GM12878 (cell line): ENCODE measurements at regions not wholly inside any gene's neighbourhood (a gene's known extent, or its start where the extent isn't known, plus 50 kb on each side); places are given as distances from the start of the nearest gene placed in this dataset.

Experiments
- ATAC-seq: fragments of 200-7000 bp; cut with Tn5 transposase; 3 replicates; pipeline ENCODE4 v1.9.1; 2020; ENCODE audit warnings: mild to moderate bottlenecking, moderate library complexity
- BruUV-seq: library from RNA; stranded (reverse); fragments of 400-500 nt; replicated peaks from 2 replicates; lab custom pipeline; 2021; lab: Mats Ljungman, UMichigan
- CTCF ChIA-PET: fragments of 300-600 bp; sonication (Branson Sonifier 250); formaldehyde crosslinking; extraction: SDS; loops from one replicate; lab custom pipeline; 2021; ENCODE audit warnings: inconsistent platforms; lab: Yijun Ruan, JAX
- POLR2A ChIA-PET: fragments of 350-600 bp; formaldehyde crosslinking; extraction: SDS; loops from one replicate; lab custom pipeline; 2021; ENCODE audit warnings: inconsistent platforms; lab: Charles Lee
- RAD21 ChIA-PET: fragments of 300-600 bp; sonication (Branson Sonifier 250); formaldehyde crosslinking; loops from one replicate; lab custom pipeline; 2023; ENCODE audit warnings: antibody characterized with exemption; ENCODE audit not compliant: unreplicated experiment; lab: Charles Lee
- SMC1A ChIA-PET: fragments of 300-600 bp; sonication (Branson Sonifier 250); formaldehyde crosslinking; loops from one replicate; lab custom pipeline; 2023; ENCODE audit not compliant: unreplicated experiment, uncharacterized antibody; lab: Charles Lee
- DNase-seq: peaks from one replicate; pipeline ENCODE4 v3.0.0-alpha.2; 2011; ENCODE audit warnings: low read depth, low spot score
- FAIRE-seq: peaks from 3 replicates; lab custom pipeline; 2011; peaks lifted over from hg19 to GRCh38; lab: Jason Lieb, UNC
- H2AFZ ChIP-seq: 2 replicates; pipeline ENCODE4 v1.6.0; 2011; ENCODE audit warnings: low read depth, low read length, control low read depth; ENCODE audit not compliant: control insufficient read depth
- H3K27ac ChIP-seq: 2 replicates; pipeline ENCODE4 v1.5.1; 2011; ENCODE audit warnings: control low read depth; ENCODE audit not compliant: control insufficient read depth, insufficient read depth
- H3K27me3 ChIP-seq, 2 experiments: replicated peaks in 1 of 2; 2 replicates each; pipeline versions ENCODE4 v1.6.0 to v1.6.1; 2011; ENCODE audit warnings: low read length in 1 of 2; ENCODE audit not compliant: control insufficient read depth in 2 of 2, insufficient read depth in 2 of 2
- H3K36me3 ChIP-seq, 2 experiments: 2 replicates each; pipeline ENCODE4 v1.5.1; 2011; ENCODE audit warnings: low read length in 1 of 2; ENCODE audit not compliant: control insufficient read depth in 2 of 2, insufficient read depth in 2 of 2
- H3K4me1 ChIP-seq: 2 replicates; pipeline ENCODE4 v1.6.1; 2011; ENCODE audit warnings: mild to moderate bottlenecking, low read length, moderate library complexity, mixed read lengths; ENCODE audit not compliant: control insufficient read depth, insufficient read depth
- H3K4me2 ChIP-seq: 2 replicates; pipeline ENCODE4 v1.6.0; 2011; ENCODE audit warnings: control low read depth; ENCODE audit not compliant: control insufficient read depth, insufficient read depth
- H3K4me3 ChIP-seq: fragments of 200-600 bp; sonication (generic); 2 replicates; pipeline ENCODE4 v1.5.1; 2016
- H3K79me2 ChIP-seq: 2 replicates; pipeline ENCODE4 v1.6.0; 2011; ENCODE audit warnings: low read length; ENCODE audit not compliant: control insufficient read depth, insufficient read depth
- H3K9ac ChIP-seq: 2 replicates; pipeline ENCODE4 v1.8.0; 2011; ENCODE audit warnings: low read length, control low read depth, mixed read lengths; ENCODE audit not compliant: control insufficient read depth, insufficient read depth
- H3K9me3 ChIP-seq: replicated peaks from 3 replicates; pipeline ENCODE4 v1.5.1; 2011; ENCODE audit warnings: mild to moderate bottlenecking, low read length; ENCODE audit not compliant: control insufficient read depth, insufficient read depth
- H4K20me1 ChIP-seq: 2 replicates; pipeline ENCODE4 v1.6.0; 2011; ENCODE audit not compliant: control insufficient read depth, insufficient read depth
- FOXK2 ChIP-seq: fragments of 450-650 bp; IDR thresholded peaks from 2 replicates; pipeline ENCODE4 v1.6.1; 2017; ENCODE audit warnings: mild to moderate bottlenecking, moderate library complexity
- IKZF1 ChIP-seq: fragments of 450-650 bp; conservative IDR thresholded peaks from 2 replicates; pipeline ENCODE4 v1.6.1; 2017; ENCODE audit warnings: antibody characterized with exemption, mild to moderate bottlenecking
- POLR2A ChIP-seq: IDR thresholded peaks from 2 replicates; pipeline ENCODE4 v1.6.1; 2011; ENCODE audit warnings: low read depth, mild to moderate bottlenecking, low read length
- POLR2AphosphoS2 ChIP-seq: IDR thresholded peaks from 2 replicates; pipeline ENCODE4 v1.6.1; 2011; ENCODE audit warnings: low read depth, mild to moderate bottlenecking, low read length, improper control_type of control experiment, moderate library complexity
- RAD51 ChIP-seq: fragments of 450-650 bp; IDR thresholded peaks from 2 replicates; pipeline ENCODE4 v1.6.1; 2016; ENCODE audit warnings: moderate library complexity, mild to moderate bottlenecking, inconsistent platforms
- TAF1 ChIP-seq: IDR thresholded peaks from 2 replicates; pipeline ENCODE4 v1.6.1; 2011; ENCODE audit warnings: mild to moderate bottlenecking, low read depth, low read length, borderline replicate concordance
- in situ Hi-C: fragments of 300-500 bp; cut with MboI; formaldehyde crosslinking; loops from 9 replicates; pipeline ENCODE4 v1.14.3; 2018; ENCODE audit warnings: mixed read lengths
- intact Hi-C: fragments of 100-400 bp; cut with micrococcal nuclease; formaldehyde crosslinking; loops from one replicate; pipeline ENCODE4 v1.14.2; 2022; ENCODE audit not compliant: unreplicated experiment
- TF ChIP-seq, protein P1 (sequence below): fragments of 450-650 bp; IDR thresholded peaks from 2 replicates; pipeline ENCODE4 v1.6.1; 2016; ENCODE audit warnings: mild to moderate bottlenecking
- TF ChIP-seq, protein P2 (sequence below): fragments of 450-650 bp; conservative IDR thresholded peaks from 2 replicates; pipeline ENCODE4 v1.6.1; 2017; ENCODE audit warnings: mild to moderate bottlenecking, moderate library complexity
- TF ChIP-seq, protein P3 (sequence below): fragments of 450-650 bp; IDR thresholded peaks from 2 replicates; pipeline ENCODE4 v1.6.1; 2017; ENCODE audit warnings: mild to moderate bottlenecking, moderate library complexity
- TF ChIP-seq, protein P4 (sequence below): IDR thresholded peaks from 2 replicates; pipeline ENCODE4 v1.6.1; 2011; ENCODE audit warnings: borderline replicate concordance, low read depth, mild to moderate bottlenecking, moderate library complexity, low read length; ENCODE audit not compliant: insufficient read depth, poor library complexity, severe bottlenecking
- TF ChIP-seq, protein P5 (sequence below): IDR thresholded peaks from 2 replicates; pipeline ENCODE4 v1.6.1; 2012; ENCODE audit warnings: low read depth, low read length, improper control_type of control experiment
- TF ChIP-seq, protein P6 (sequence below): fragments of 450-650 bp; IDR thresholded peaks from 2 replicates; pipeline ENCODE4 v1.6.1; 2016; ENCODE audit warnings: mild to moderate bottlenecking

DNA sequence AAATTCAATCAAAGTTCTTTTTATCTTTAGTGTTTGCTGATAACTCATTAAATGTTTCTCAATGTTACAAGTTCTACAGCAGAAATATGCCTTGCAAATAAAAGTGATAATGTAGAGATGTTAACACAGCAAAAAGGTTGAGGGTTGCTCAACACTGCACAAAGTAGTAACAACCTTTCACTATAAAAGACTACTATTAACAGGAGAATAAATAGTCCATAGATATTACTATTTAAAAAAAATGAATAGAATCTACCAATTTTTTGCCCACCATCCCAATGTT lies 378.1 kb downstream of the RBM43 start:
- SMC1A ChIA-PET: interaction anchor here (0.7 kb wide), 1 partner anchor 54 kb away, joined by 4 read pairs; no protein-coding TSS in a partner anchor
- CTCF ChIA-PET: no interaction called here
- Histone ChIP-seq H2AFZ (no peak overlapping the region), H3K9me3 (no peaks in the 10 kb centered on the region), H3K4me2 (no peak overlapping the region), H3K9ac (no peak overlapping the region), H3K27me3 (0 out of 4 replicates have a peak, but pooled peaks cover 0 to 4% of the 10 kb centered on the region in 2 experiments), H3K36me3 (no peaks in the 10 kb centered on the region), H3K4me1 (no peaks in the 10 kb centered on the region), H3K4me3 (no peak overlapping the region), H3K79me2 (no peaks in the 10 kb centered on the region), H4K20me1 (no peaks in the 10 kb centered on the region), H3K27ac (no peak overlapping the region)
- in situ Hi-C loops: no loop called here
- intact Hi-C loops: no loop called here
- POLR2A ChIA-PET: no interaction called here
- TF ChIP-seq POLR2AphosphoS2 (no peak), RAD51 (no peak), FOXK2 (no peak), IKZF1 (no peak), TAF1 (no peak), POLR2A (no peak)
- TF ChIP-seq, protein P1, sequence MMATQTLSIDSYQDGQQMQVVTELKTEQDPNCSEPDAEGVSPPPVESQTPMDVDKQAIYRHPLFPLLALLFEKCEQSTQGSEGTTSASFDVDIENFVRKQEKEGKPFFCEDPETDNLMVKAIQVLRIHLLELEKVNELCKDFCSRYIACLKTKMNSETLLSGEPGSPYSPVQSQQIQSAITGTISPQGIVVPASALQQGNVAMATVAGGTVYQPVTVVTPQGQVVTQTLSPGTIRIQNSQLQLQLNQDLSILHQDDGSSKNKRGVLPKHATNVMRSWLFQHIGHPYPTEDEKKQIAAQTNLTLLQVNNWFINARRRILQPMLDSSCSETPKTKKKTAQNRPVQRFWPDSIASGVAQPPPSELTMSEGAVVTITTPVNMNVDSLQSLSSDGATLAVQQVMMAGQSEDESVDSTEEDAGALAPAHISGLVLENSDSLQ: no peak
- TF ChIP-seq, protein P2, sequence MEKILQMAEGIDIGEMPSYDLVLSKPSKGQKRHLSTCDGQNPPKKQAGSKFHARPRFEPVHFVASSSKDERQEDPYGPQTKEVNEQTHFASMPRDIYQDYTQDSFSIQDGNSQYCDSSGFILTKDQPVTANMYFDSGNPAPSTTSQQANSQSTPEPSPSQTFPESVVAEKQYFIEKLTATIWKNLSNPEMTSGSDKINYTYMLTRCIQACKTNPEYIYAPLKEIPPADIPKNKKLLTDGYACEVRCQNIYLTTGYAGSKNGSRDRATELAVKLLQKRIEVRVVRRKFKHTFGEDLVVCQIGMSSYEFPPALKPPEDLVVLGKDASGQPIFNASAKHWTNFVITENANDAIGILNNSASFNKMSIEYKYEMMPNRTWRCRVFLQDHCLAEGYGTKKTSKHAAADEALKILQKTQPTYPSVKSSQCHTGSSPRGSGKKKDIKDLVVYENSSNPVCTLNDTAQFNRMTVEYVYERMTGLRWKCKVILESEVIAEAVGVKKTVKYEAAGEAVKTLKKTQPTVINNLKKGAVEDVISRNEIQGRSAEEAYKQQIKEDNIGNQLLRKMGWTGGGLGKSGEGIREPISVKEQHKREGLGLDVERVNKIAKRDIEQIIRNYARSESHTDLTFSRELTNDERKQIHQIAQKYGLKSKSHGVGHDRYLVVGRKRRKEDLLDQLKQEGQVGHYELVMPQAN: no peak
- TF ChIP-seq, protein P3, sequence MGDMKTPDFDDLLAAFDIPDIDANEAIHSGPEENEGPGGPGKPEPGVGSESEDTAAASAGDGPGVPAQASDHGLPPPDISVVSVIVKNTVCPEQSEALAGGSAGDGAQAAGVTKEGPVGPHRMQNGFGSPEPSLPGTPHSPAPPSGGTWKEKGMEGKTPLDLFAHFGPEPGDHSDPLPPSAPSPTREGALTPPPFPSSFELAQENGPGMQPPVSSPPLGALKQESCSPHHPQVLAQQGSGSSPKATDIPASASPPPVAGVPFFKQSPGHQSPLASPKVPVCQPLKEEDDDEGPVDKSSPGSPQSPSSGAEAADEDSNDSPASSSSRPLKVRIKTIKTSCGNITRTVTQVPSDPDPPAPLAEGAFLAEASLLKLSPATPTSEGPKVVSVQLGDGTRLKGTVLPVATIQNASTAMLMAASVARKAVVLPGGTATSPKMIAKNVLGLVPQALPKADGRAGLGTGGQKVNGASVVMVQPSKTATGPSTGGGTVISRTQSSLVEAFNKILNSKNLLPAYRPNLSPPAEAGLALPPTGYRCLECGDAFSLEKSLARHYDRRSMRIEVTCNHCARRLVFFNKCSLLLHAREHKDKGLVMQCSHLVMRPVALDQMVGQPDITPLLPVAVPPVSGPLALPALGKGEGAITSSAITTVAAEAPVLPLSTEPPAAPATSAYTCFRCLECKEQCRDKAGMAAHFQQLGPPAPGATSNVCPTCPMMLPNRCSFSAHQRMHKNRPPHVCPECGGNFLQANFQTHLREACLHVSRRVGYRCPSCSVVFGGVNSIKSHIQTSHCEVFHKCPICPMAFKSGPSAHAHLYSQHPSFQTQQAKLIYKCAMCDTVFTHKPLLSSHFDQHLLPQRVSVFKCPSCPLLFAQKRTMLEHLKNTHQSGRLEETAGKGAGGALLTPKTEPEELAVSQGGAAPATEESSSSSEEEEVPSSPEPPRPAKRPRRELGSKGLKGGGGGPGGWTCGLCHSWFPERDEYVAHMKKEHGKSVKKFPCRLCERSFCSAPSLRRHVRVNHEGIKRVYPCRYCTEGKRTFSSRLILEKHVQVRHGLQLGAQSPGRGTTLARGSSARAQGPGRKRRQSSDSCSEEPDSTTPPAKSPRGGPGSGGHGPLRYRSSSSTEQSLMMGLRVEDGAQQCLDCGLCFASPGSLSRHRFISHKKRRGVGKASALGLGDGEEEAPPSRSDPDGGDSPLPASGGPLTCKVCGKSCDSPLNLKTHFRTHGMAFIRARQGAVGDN: no peak
- TF ChIP-seq, protein P4, sequence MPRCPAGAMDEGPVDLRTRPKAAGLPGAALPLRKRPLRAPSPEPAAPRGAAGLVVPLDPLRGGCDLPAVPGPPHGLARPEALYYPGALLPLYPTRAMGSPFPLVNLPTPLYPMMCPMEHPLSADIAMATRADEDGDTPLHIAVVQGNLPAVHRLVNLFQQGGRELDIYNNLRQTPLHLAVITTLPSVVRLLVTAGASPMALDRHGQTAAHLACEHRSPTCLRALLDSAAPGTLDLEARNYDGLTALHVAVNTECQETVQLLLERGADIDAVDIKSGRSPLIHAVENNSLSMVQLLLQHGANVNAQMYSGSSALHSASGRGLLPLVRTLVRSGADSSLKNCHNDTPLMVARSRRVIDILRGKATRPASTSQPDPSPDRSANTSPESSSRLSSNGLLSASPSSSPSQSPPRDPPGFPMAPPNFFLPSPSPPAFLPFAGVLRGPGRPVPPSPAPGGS: no peak
- TF ChIP-seq, protein P5, sequence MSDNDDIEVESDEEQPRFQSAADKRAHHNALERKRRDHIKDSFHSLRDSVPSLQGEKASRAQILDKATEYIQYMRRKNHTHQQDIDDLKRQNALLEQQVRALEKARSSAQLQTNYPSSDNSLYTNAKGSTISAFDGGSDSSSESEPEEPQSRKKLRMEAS: no peak
- TF ChIP-seq, protein P6, sequence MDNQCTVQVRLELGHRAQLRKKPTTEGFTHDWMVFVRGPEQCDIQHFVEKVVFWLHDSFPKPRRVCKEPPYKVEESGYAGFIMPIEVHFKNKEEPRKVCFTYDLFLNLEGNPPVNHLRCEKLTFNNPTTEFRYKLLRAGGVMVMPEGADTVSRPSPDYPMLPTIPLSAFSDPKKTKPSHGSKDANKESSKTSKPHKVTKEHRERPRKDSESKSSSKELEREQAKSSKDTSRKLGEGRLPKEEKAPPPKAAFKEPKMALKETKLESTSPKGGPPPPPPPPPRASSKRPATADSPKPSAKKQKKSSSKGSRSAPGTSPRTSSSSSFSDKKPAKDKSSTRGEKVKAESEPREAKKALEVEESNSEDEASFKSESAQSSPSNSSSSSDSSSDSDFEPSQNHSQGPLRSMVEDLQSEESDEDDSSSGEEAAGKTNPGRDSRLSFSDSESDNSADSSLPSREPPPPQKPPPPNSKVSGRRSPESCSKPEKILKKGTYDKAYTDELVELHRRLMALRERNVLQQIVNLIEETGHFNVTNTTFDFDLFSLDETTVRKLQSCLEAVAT: no peak
- DNase-seq (no peak), FAIRE-seq (no peak), ATAC-seq (no peak)
- RAD21 ChIA-PET: no interaction called here
- BruUV-seq: no TSS peak
